ENCODE measurements at regions not wholly inside any gene's neighbourhood (a gene's known extent, or its start where the extent isn't known, plus 50 kb on each side); places are given as distances from the start of the nearest gene placed in this dataset.
"Not testable (repeated sequence)": the region's sequence is repeated elsewhere in the genome, so short reads cannot be mapped to it uniquely, and the experiment has no call there.

GRCh38 chr11:121901886-121902285, 214.1 kb downstream of the BLID start:
- DNase-seq = no peak

- DNase-seq = not testable (repeated sequence)
Measured at GRCh38 chr11:121901417-121901816, 214.6 kb downstream of the BLID start.

GRCh38 chr11:121899520-121899919, 216.5 kb downstream of the BLID start:
- no peak for DNase-seq

- DNase-seq = no peak
Measured at GRCh38 chr11:121898903-121899302, 217.1 kb downstream of the BLID start.

GRCh38 chr11:121895919-121896318, 220.1 kb downstream of the BLID start:
- no peak for DNase-seq

- no peak for DNase-seq
Measured at GRCh38 chr11:121894581-121894980, 221.4 kb downstream of the BLID start.

GRCh38 chr11:121892863-121893262, 223.2 kb downstream of the BLID start:
- DNase-seq = no peak

- DNase-seq = peak; percentile 61
Measured at GRCh38 chr11:121892131-121892681, 223.8 kb downstream of the BLID start.

GRCh38 chr11:121890946-121891515, 225.0 kb downstream of the BLID start:
- DNase-seq = no peak

- no peak for DNase-seq
Measured at GRCh38 chr11:121890377-121890776, 225.6 kb downstream of the BLID start.

GRCh38 chr11:121889931-121890330, 226.1 kb downstream of the BLID start:
- DNase-seq = no peak

GRCh38 chr11:121889186-121889585, 226.8 kb downstream of the BLID start:
- DNase-seq = no peak

GRCh38 chr11:121887976-121888557, 227.9 kb downstream of the BLID start:
- no peak for DNase-seq

- DNase-seq = no peak
Measured at GRCh38 chr11:121887569-121887968, 228.4 kb downstream of the BLID start.

GRCh38 chr11:121886996-121887395, 229.0 kb downstream of the BLID start:
- no peak for DNase-seq

- DNase-seq = peak; percentile 79
Measured at GRCh38 chr11:121886005-121886734, 229.8 kb downstream of the BLID start.

- DNase-seq = no peak
Measured at GRCh38 chr11:121884626-121885025, 231.4 kb downstream of the BLID start.

- no peak for DNase-seq
Measured at GRCh38 chr11:121881806-121882205, 234.2 kb downstream of the BLID start.

GRCh38 chr11:121877152-121877551, 238.9 kb downstream of the BLID start:
- DNase-seq = no peak

GRCh38 chr11:121873766-121874165, 242.2 kb downstream of the BLID start:
- DNase-seq = no peak

GRCh38 chr11:121872356-121872755, 243.7 kb downstream of the BLID start:
- DNase-seq = no peak

GRCh38 chr11:121870206-121871045, 245.6 kb downstream of the BLID start:
- no peak for DNase-seq
